ENCODE measurements at regions not wholly inside any gene's neighbourhood (a gene's known extent, or its start where the extent isn't known, plus 50 kb on each side); places are given as distances from the start of the nearest gene placed in this dataset.

GRCh38 chr7:123401295-123401694 is 133.1 kb downstream of the IQUB start:
- Histone ChIP-seq H3K9me3 (no peaks in the 10 kb centered on the region), H3K4me1 (replicated peaks) (no peaks in the 10 kb centered on the region), H3K36me3 (no peaks in the 10 kb centered on the region), H3K27me3 (replicated peaks; ENCODE audit: insufficient read depth) (no peaks in the 10 kb centered on the region), H3K4me3 (no peak overlapping the region), H3K27ac (no peak overlapping the region)
- intact Hi-C loops (cut with DNase I), result no loop called here
- 71% methylated on average over 6 of the region's 6 CpGs for WGBS
- no peak for TF ChIP-seq CTCF (IDR thresholded peaks at IDR 0.05)
- no peak for TF ChIP-seq POLR2A (IDR thresholded peaks at IDR 0.05)
- TF ChIP-seq POLR2AphosphoS5 (IDR thresholded peaks at IDR 0.05), result no peak
- no peak for DNase-seq (ENCODE audit: low spot score)

GRCh38 chr7:123400196-123400595 is 134.2 kb downstream of the IQUB start:
- no peak for TF ChIP-seq POLR2A (IDR thresholded peaks at IDR 0.05)
- no peak for TF ChIP-seq POLR2AphosphoS5 (IDR thresholded peaks at IDR 0.05)
- TF ChIP-seq CTCF (IDR thresholded peaks at IDR 0.05), result no peak
- H3K4me3 ChIP-seq, result no peak overlapping the region
- no peaks in the 10 kb centered on the region for H3K36me3 ChIP-seq
- no peak for DNase-seq (ENCODE audit: low spot score)
- H3K27ac ChIP-seq, result no peak overlapping the region
- intact Hi-C loops (cut with DNase I), result no loop called here
- H3K9me3 ChIP-seq, result no peaks in the 10 kb centered on the region
- no peaks in the 10 kb centered on the region for H3K4me1 ChIP-seq (replicated peaks)
- no peaks in the 10 kb centered on the region for H3K27me3 ChIP-seq (replicated peaks; ENCODE audit: insufficient read depth)

- no peak for TF ChIP-seq POLR2A (IDR thresholded peaks at IDR 0.05)
- H3K27ac ChIP-seq, result no peak overlapping the region
- DNase-seq (ENCODE audit: low spot score), result no peak
- H3K36me3 ChIP-seq, result no peaks in the 10 kb centered on the region
- H3K9me3 ChIP-seq, result no peaks in the 10 kb centered on the region
- H3K4me3 ChIP-seq, result no peak overlapping the region
- H3K27me3 ChIP-seq (replicated peaks; ENCODE audit: insufficient read depth), result no peaks in the 10 kb centered on the region
- intact Hi-C loops (cut with DNase I), result no loop called here
- H3K4me1 ChIP-seq (replicated peaks), result no peaks in the 10 kb centered on the region
These were observed 135.5 kb downstream of the IQUB start for GRCh38 chr7:123398921-123399320.

GRCh38 chr7:123397746-123398338 is 136.6 kb downstream of the IQUB start:
- intact Hi-C loops (cut with DNase I), result no loop called here

GRCh38 chr7:123393623-123394022 is 140.8 kb downstream of the IQUB start:
- H3K27me3 ChIP-seq (replicated peaks; ENCODE audit: insufficient read depth), result no peaks in the 10 kb centered on the region
- H3K4me1 ChIP-seq (replicated peaks), result no peaks in the 10 kb centered on the region
- no peak overlapping the region for H3K27ac ChIP-seq
- no peak for DNase-seq (ENCODE audit: low spot score)
- intact Hi-C loops (cut with DNase I), result no loop called here
- TF ChIP-seq POLR2AphosphoS5 (IDR thresholded peaks at IDR 0.05), result no peak
- no peak for TF ChIP-seq POLR2A (IDR thresholded peaks at IDR 0.05)
- no peak for TF ChIP-seq CTCF (IDR thresholded peaks at IDR 0.05)
- WGBS, result 60% methylated on average over 6 of the region's 6 CpGs
- H3K36me3 ChIP-seq, result no peaks in the 10 kb centered on the region
- H3K9me3 ChIP-seq, result no peaks in the 10 kb centered on the region
- H3K4me3 ChIP-seq, result no peak overlapping the region

More at GRCh38 chr7:123397746-123398338, 136.6 kb downstream of the IQUB start:
- whole genome bisulfite sequencing, result 74% methylated on average over 6 of the region's 6 CpGs
- DNase-seq (ENCODE audit: low spot score), result no peak
- Histone ChIP-seq H3K4me1 (replicated peaks) (no peaks in the 10 kb centered on the region), H3K36me3 (no peaks in the 10 kb centered on the region), H3K27ac (no peak overlapping the region), H3K27me3 (replicated peaks; ENCODE audit: insufficient read depth) (no peaks in the 10 kb centered on the region), H3K4me3 (no peak overlapping the region), H3K9me3 (no peaks in the 10 kb centered on the region)
- no peak for TF ChIP-seq POLR2A (IDR thresholded peaks at IDR 0.05)

GRCh38 chr7:123372368-123372767 is 162.0 kb downstream of the IQUB start:
- 38% methylated on average over 1 of the region's 1 CpG for WGBS
- no peak overlapping the region for H3K27ac ChIP-seq
- intact Hi-C loops (cut with DNase I), result no loop called here
- no peaks in the 10 kb centered on the region for H3K27me3 ChIP-seq (replicated peaks; ENCODE audit: insufficient read depth)
- H3K36me3 ChIP-seq, result no peaks in the 10 kb centered on the region
- DNase-seq (ENCODE audit: low spot score), result no peak
- H3K4me1 ChIP-seq (replicated peaks), result no peaks in the 10 kb centered on the region
- TF ChIP-seq POLR2AphosphoS5 (IDR thresholded peaks at IDR 0.05), result no peak
- TF ChIP-seq POLR2A (IDR thresholded peaks at IDR 0.05), result no peak
- TF ChIP-seq CTCF (IDR thresholded peaks at IDR 0.05), result no peak
- no peak overlapping the region for H3K4me3 ChIP-seq
- H3K9me3 ChIP-seq, result no peaks in the 10 kb centered on the region

All from prostate gland (tissue), 2 donors.